Neural cell (in vitro differentiated cells): ENCODE measurements at regions not wholly inside any gene's neighbourhood (a gene's known extent, or its start where the extent isn't known, plus 50 kb on each side); places are given as distances from the start of the nearest gene placed in this dataset.

ENCODE experiments used
- H2AFZ ChIP-seq: fragments of 200-600, 300-800 bp; sonication (generic), shearing (Covaris generic); 2 replicates; pipeline ENCODE4 v1.6.0; 2014; ENCODE audit warnings: low read depth, mild to moderate bottlenecking, antibody characterized with exemption, low read length, moderate library complexity
- H3F3A ChIP-seq: fragments of 200-600 bp; shearing (Covaris generic); 2 replicates; pipeline ENCODE4 v1.6.1; 2016; ENCODE audit warnings: mild to moderate bottlenecking, moderate library complexity, mixed read lengths, antibody characterized with exemption, low read length; ENCODE audit not compliant: insufficient read depth, poor library complexity, severe bottlenecking
- H3K27ac ChIP-seq: fragments of 200-600, 300-800 bp; sonication (generic), shearing (Covaris generic); 2 replicates; pipeline ENCODE4 v1.5.1; 2014; ENCODE audit warnings: mild to moderate bottlenecking, low read length, moderate library complexity
- H3K27me3 ChIP-seq: fragments of 300-800, 200-600 bp; sonication (generic), shearing (Covaris generic); 2 replicates; pipeline ENCODE4 v1.6.0; 2014; ENCODE audit warnings: mild to moderate bottlenecking, low read depth, low read length, moderate library complexity; ENCODE audit not compliant: insufficient read depth
- H3K36me3 ChIP-seq: fragments of 300-800, 200-600 bp; sonication (generic), shearing (Covaris generic); 2 replicates; pipeline ENCODE4 v1.5.1; 2014; ENCODE audit warnings: mild to moderate bottlenecking, antibody characterized with exemption, low read length, moderate library complexity; ENCODE audit not compliant: insufficient read depth
- H3K4me2 ChIP-seq: fragments of 300-800, 200-600 bp; sonication (generic), shearing (Covaris generic); 2 replicates; pipeline ENCODE4 v1.6.0; 2014; ENCODE audit warnings: mild to moderate bottlenecking, low read length
- H3K4me3 ChIP-seq: fragments of 300-800, 200-600 bp; sonication (generic), shearing (Covaris generic); 2 replicates; pipeline ENCODE4 v1.5.1; 2014; ENCODE audit warnings: mild to moderate bottlenecking, low read length, moderate library complexity
- H3K79me2 ChIP-seq: fragments of 200-600 bp; shearing (Covaris generic); replicated peaks from 2 replicates; pipeline ENCODE4 v1.6.0; 2014; ENCODE audit warnings: mild to moderate bottlenecking, low read length, moderate library complexity; ENCODE audit not compliant: insufficient read depth
- H3K9ac ChIP-seq: fragments of 300-800, 200-600 bp; sonication (generic), shearing (Covaris generic); 2 replicates; pipeline ENCODE4 v1.6.1; 2016; ENCODE audit warnings: mild to moderate bottlenecking, low read length, mixed read lengths
- H3K9me2 ChIP-seq: fragments of 200-600 bp; shearing (Covaris generic); 2 replicates; pipeline ENCODE4 v1.6.1; 2016; ENCODE audit warnings: mild to moderate bottlenecking, low read length, mixed read lengths; ENCODE audit not compliant: insufficient read depth
- H3K9me3 ChIP-seq: fragments of 200-600, 300-800 bp; sonication (generic), shearing (Covaris generic); 2 replicates; pipeline ENCODE4 v1.6.1; 2016; ENCODE audit warnings: mild to moderate bottlenecking, mixed run types, low read length, moderate library complexity, mixed read lengths
- H4K20me1 ChIP-seq: fragments of 200-600 bp; shearing (Covaris generic); 2 replicates; pipeline ENCODE4 v1.6.1; 2016; ENCODE audit warnings: mild to moderate bottlenecking, mixed run types; ENCODE audit not compliant: insufficient read depth
- POLR2AphosphoS5 ChIP-seq: IDR thresholded peaks from 2 replicates; pipeline ENCODE4 v1.6.1; 2012
- RAD21 ChIP-seq: fragments of 450-650 bp; conservative IDR thresholded peaks from 2 replicates; pipeline ENCODE4 v1.6.1; 2014; ENCODE audit warnings: antibody characterized with exemption, mild to moderate bottlenecking, moderate library complexity

DNA sequence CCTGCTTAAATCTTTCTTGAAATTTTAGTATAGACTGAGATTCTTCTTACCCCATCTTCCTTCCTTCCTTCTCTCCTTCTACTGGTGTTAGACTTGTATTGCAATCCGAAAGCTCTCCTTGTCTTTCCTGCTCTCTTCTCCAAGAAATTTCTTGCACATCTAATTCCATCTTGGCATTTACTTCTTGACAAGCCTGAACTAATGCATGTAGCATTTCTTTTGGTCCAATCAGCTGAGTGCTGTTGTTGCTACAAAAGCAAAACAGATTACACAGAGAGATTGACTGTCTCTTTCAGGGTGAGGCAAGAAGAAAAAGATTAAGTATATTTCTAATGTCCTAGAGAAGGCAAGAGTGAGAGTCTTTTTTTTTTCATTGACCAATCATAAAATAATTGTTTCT lies 51.6 kb upstream of the MAP1B start:
- Histone ChIP-seq H3K79me2 (no peaks in the 10 kb centered on the region), H3K4me2 (no peak overlapping the region), H2AFZ (no peak overlapping the region), H3K36me3 (no peaks in the 10 kb centered on the region), H3K9me3 (no peaks in the 10 kb centered on the region), H3K4me3 (no peak overlapping the region), H3F3A (no peaks in the 10 kb centered on the region), H3K9me2 (no peaks in the 10 kb centered on the region), H3K9ac (no peak overlapping the region), H4K20me1 (no peaks in the 10 kb centered on the region), H3K27me3 (no peaks in the 10 kb centered on the region), H3K27ac (no peak overlapping the region)
- TF ChIP-seq RAD21 = no peak
- TF ChIP-seq POLR2AphosphoS5 = no peak
